AG09319 (cell line): ENCODE measurements at regions not wholly inside any gene's neighbourhood (a gene's known extent, or its start where the extent isn't known, plus 50 kb on each side); places are given as distances from the start of the nearest gene placed in this dataset.
"Not testable (repeated sequence)": the region's sequence is repeated elsewhere in the genome, so short reads cannot be mapped to it uniquely, and the experiment has no call there.

Experiments used
- DNase-seq: peaks from one replicate; pipeline ENCODE4 v3.0.0-alpha.2; 2010; ENCODE audit warnings: low read depth; ENCODE audit errors: extremely low read depth
- TF ChIP-seq, protein P1 (sequence below): IDR thresholded peaks from 2 replicates; pipeline ENCODE4 v1.5.1; 2011; ENCODE audit warnings: low read depth, mild to moderate bottlenecking, inconsistent platforms, low read length, moderate library complexity

DNA sequence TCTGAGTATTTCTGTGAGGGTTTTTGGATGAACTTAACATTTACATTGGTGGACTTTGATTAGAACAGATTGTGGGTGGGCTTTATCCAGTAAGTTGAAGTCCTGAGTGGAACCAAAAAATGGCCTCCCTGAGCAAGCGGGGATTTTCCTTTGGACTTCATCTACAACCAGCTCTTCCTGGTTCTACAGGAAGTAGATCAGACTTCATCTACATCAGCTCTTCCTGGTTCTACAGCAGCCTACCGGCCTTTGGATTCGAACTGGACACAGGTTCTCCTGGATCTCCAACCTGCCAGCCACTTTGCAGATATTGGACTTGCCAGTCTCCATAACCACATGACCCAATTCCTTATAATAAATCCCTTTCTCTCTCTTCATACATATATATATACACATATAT lies 79.9 kb upstream of the STK39 start:
- TF ChIP-seq, protein P1, sequence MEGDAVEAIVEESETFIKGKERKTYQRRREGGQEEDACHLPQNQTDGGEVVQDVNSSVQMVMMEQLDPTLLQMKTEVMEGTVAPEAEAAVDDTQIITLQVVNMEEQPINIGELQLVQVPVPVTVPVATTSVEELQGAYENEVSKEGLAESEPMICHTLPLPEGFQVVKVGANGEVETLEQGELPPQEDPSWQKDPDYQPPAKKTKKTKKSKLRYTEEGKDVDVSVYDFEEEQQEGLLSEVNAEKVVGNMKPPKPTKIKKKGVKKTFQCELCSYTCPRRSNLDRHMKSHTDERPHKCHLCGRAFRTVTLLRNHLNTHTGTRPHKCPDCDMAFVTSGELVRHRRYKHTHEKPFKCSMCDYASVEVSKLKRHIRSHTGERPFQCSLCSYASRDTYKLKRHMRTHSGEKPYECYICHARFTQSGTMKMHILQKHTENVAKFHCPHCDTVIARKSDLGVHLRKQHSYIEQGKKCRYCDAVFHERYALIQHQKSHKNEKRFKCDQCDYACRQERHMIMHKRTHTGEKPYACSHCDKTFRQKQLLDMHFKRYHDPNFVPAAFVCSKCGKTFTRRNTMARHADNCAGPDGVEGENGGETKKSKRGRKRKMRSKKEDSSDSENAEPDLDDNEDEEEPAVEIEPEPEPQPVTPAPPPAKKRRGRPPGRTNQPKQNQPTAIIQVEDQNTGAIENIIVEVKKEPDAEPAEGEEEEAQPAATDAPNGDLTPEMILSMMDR, result no peak
- no peak for DNase-seq

DNA sequence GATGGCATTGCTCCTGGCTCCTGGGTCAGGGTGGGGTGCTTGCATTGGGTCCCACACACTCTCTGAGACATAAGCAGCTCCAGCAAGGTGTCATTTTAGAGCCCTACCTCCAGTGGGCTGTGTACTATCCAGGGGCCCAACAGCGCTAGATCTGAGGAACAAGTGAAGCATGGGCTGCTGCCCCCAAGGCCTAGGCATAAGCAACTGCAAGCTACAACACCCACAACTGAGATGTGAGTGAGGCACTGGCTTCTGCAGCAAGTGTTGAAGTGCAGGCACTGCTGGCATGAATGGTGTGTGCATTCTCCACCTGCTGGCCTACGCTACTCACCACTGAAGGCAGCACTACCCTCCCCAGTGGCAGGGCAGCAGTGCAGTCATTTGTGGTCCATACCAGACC lies 81.0 kb upstream of the STK39 start:
- TF ChIP-seq, protein P1, result no peak
- no peak for DNase-seq

DNA sequence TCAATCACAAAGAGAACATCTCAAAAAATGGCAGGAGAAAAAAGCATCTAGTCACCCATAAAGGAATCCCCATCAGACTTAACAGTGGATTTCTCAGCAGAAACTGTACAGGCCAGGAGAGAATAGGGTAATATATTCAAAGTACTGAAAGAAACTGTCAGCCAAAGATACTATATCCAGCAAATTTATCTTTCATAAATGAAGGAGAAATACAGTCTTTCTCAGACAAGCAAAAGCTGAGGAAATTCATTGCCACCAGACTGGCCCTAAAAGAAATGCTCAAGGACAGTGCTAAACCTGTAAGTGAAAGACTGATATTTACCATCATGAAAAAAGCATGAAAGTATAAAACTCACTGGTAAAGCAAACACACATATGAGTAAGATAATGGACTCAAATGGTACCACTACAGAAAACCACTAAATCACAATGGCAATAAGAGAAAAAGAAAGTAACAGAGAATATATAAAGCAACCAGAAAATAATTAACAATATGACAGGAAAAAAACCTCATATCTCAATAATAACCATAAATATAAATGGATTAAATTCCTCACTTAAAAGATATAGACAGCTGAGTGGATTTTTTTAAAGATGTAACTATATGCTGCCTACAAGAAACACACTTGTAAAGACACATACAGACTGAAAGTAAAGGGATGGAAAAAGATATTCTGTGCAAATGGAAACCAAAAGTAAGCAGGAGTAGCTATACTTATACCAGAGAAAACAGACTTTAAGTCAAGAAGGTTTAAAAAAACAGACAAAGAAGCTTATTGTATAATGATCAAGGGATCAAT lies 83.4 kb upstream of the STK39 start:
- DNase-seq, result no peak
- TF ChIP-seq, protein P1, result no peak

DNA sequence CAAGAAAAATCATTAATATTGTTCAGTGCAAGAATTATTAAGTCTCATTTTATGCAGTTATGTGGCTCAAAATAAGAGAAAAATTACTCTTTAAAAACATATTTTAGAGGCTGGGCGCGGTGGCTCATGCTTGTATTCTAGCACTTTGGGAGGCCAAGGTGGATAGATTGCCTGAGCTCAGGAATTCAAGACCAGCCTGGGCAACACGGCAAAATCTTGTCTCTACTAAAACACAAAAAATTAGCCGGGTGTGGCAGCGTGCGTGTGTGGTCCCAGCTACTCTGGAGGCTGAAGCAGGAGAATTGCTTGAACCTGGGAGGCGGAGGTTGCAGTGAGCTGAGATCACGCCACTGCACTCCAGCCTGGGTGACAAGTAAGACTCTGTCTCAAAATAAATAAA lies 87.9 kb upstream of the STK39 start:
- not testable (repeated sequence) for DNase-seq

DNA sequence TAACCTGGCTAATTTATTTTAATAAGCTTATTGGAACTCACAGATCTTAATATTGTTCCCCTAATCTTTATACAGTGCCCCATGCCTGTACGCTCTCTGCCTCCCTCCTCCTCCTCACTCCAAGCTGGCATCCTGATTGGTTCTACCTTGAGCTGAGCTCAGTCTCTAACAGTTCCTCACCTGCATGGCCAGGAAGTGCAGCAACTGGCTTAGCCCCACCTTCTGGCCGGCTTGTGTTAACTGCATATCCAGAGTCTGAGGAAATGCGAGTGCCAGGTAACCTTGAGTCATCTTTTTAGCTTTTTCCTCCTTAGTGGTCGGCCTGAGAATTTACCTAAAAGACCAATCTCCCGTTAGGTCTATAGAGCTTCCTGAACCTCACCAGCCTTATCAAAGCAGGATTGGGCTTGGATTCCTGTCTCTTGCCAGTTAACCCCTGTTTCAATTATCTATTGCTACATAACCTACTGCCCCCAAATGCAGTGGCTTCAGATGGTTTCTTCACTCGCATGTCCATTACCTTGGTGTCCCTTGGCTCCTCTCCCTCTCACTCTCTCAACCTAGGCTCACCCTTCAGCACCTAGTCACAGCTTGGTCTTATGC lies 89.5 kb upstream of the STK39 start:
- DNase-seq, result no peak
- TF ChIP-seq, protein P1, result no peak

DNA sequence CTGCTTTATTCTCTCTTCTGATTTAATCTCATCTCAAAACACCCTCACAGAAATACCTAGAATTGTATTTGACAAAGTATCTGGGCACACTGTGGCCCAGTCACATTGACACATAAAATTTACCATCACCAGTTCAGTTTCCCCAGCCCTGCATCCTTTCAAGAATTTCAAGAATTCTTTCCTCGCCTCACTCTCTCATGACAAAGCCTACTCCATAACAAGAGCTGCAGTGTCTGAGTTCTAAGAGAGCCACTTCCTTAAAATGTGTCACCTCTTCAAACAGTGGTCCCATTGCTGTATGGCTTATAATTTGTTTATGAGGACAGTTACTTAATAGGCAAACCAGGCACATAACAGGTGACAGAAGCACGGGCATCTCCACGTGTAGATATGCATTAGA lies 90.9 kb upstream of the STK39 start:
- DNase-seq, result no peak
- TF ChIP-seq, protein P1, result no peak

DNA sequence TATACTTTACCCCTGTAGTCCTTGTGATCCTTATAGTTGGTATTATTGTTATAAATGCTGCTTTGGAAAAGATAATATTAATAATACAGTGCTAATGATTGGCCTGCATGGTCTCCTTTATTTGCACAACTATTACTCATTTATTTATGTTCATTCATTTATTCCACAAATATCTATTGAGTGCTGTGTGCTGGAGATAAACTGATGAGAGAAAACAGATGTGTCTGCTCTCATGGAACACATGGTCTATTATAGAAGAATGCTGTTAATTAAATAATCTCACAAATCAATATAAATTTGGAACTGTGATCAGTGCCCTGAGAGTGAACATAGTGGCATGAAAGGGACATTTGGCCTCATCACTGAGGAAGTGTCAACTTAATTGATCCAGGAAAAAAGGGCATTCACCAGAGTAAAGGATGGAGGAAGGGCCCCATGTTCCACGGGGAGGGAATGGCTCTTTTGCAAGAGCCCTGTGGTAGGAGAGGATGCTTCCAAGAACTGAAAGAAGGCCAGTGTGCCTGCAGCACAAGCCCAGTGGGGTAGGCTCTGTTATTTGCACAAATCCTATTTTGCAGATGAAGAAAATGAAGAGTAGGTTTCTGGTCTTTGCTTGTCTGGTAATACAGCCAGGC lies 91.5 kb upstream of the STK39 start:
- TF ChIP-seq, protein P1, result no peak
- DNase-seq, result no peak
